Vagina (tissue), 2 donors: ENCODE measurements at regions not wholly inside any gene's neighbourhood (a gene's known extent, or its start where the extent isn't known, plus 50 kb on each side); places are given as distances from the start of the nearest gene placed in this dataset.

Source experiments
- CTCF ChIP-seq, 3 experiments: fragments of 450-650 bp in 2 of 3; fragments of 200-600 bp in 1 of 3; sonication (generic) in 1 of 3; IDR thresholded peaks; one replicate each; pipeline ENCODE4 v1.5.1; 2017 to 2019; ENCODE audit warnings: antibody characterized with exemption in 3 of 3, mild to moderate bottlenecking in 2 of 3, moderate library complexity in 2 of 3
- POLR2A ChIP-seq, 2 donors: fragments of 450-650 bp; IDR thresholded peaks; one replicate each; pipeline ENCODE4 v1.6.1; 2017; ENCODE audit warnings: antibody characterized with exemption in 2 of 2, mild to moderate bottlenecking in 2 of 2, moderate library complexity in 2 of 2
- POLR2AphosphoS5 ChIP-seq, 2 donors: sonication (generic); formaldehyde crosslinking; IDR thresholded peaks; one replicate each; pipeline ENCODE4 v1.9.0; 2017; ENCODE audit warnings: antibody characterized with exemption in 2 of 2, mild to moderate bottlenecking in 2 of 2, low read depth in 1 of 2; ENCODE audit not compliant: insufficient read depth in 1 of 2

- TF ChIP-seq POLR2AphosphoS5 (IDR thresholded peaks at IDR 0.05; ENCODE audit: insufficient read depth in 1 of 2, low read depth in 1 of 2) = no peak
- TF ChIP-seq CTCF (IDR thresholded peaks at IDR 0.05) = no peak
- TF ChIP-seq POLR2A (IDR thresholded peaks at IDR 0.05) = no peak
These were observed 86.1 kb downstream of the KLF12 start for GRCh38 chr13:74047931-74048600.
